Caco-2 (cell line): ENCODE measurements at regions not wholly inside any gene's neighbourhood (a gene's known extent, or its start where the extent isn't known, plus 50 kb on each side); places are given as distances from the start of the nearest gene placed in this dataset.

ENCODE experiments used
- BruUV-seq: library from RNA; stranded (reverse); fragments of 400-500 nt; replicated peaks from 2 replicates; lab custom pipeline; 2021; lab: Mats Ljungman, UMichigan
- CTCF ChIA-PET: fragments of 300-600 bp; sonication (Branson Sonifier 250); formaldehyde crosslinking; loops from one replicate; lab custom pipeline; 2022; ENCODE audit warnings: antibody characterized with exemption; lab: Charles Lee
- POLR2A ChIA-PET: fragments of 300-600 bp; sonication (Branson Sonifier 250); formaldehyde crosslinking; loops from one replicate; lab custom pipeline; 2022; ENCODE audit warnings: antibody characterized with exemption; lab: Charles Lee
- DNase-seq, 2 experiments: peaks; one replicate each; pipeline versions ENCODE4 v3.0.0 to v3.0.0-alpha.2; 2020 to 2022
- H3K27me3 ChIP-seq: replicated peaks from 2 replicates; pipeline ENCODE4 v1.6.0; 2011; ENCODE audit warnings: low read length; ENCODE audit not compliant: control insufficient read depth, insufficient read depth
- H3K36me3 ChIP-seq: 2 replicates; pipeline ENCODE4 v1.5.1; 2011; ENCODE audit warnings: low read length; ENCODE audit not compliant: control insufficient read depth, insufficient read depth
- H3K4me1 ChIP-seq: fragments of 250-450 bp; sonication (Bioruptor Pico); 2 replicates; pipeline ENCODE4 v1.5.1; 2020; ENCODE audit warnings: mild to moderate bottlenecking
- H3K4me3 ChIP-seq: 2 replicates; pipeline ENCODE4 v1.5.1; 2011; ENCODE audit warnings: low read depth, mild to moderate bottlenecking, control low read depth, low read length
- H3K9me3 ChIP-seq: fragments of 250-450 bp; sonication (Bioruptor Pico); 2 replicates; pipeline ENCODE4 v1.5.1; 2020; ENCODE audit warnings: mild to moderate bottlenecking, moderate library complexity
- H3K27ac Mint-ChIP-seq: one replicate; pipeline ENCODE4 v1.8.0; 2022; ENCODE audit warnings: mixed read lengths; ENCODE audit not compliant: unreplicated experiment
- H3K27me3 Mint-ChIP-seq: one replicate; pipeline ENCODE4 v1.8.0; 2022; ENCODE audit warnings: mixed read lengths; ENCODE audit not compliant: insufficient read depth, unreplicated experiment
- H3K36me3 Mint-ChIP-seq: one replicate; pipeline ENCODE4 v1.8.0; 2022; ENCODE audit warnings: mild to moderate bottlenecking, mixed read lengths; ENCODE audit not compliant: insufficient read depth, unreplicated experiment
- H3K4me1 Mint-ChIP-seq: one replicate; pipeline ENCODE4 v1.8.0; 2022; ENCODE audit warnings: low read depth, mixed read lengths; ENCODE audit not compliant: unreplicated experiment
- H3K4me3 Mint-ChIP-seq: one replicate; pipeline ENCODE4 v1.8.0; 2022; ENCODE audit warnings: mild to moderate bottlenecking, moderate library complexity, mixed read lengths; ENCODE audit not compliant: unreplicated experiment
- H3K9me3 Mint-ChIP-seq: one replicate; pipeline ENCODE4 v1.8.0; 2022; ENCODE audit warnings: mixed read lengths; ENCODE audit not compliant: unreplicated experiment
- intact Hi-C: fragments of 100-400 bp; cut with micrococcal nuclease; formaldehyde crosslinking; loops from one replicate; pipeline ENCODE4 v1.10.0; 2022; ENCODE audit not compliant: unreplicated experiment
- TF ChIP-seq, protein P1 (sequence below), 2 experiments: fragments of 200-600 bp in 1 of 2; IDR thresholded peaks; 1 replicate in 1 of 2; 2 replicates in 1 of 2; pipeline versions ENCODE4 v1.5.1 to v1.8.0; 2011 to 2022; ENCODE audit warnings: antibody characterized with exemption in 1 of 2, control low read depth in 1 of 2, inconsistent platforms in 1 of 2, low read depth in 1 of 2, low read length in 1 of 2, mild to moderate bottlenecking in 1 of 2, moderate library complexity in 1 of 2; ENCODE audit not compliant: insufficient read depth in 1 of 2, severe bottlenecking in 1 of 2, unreplicated experiment in 1 of 2

- POLR2A ChIA-PET: no interaction called here
These were observed 354.1 kb downstream of the HRH4 start for GRCh38 chr18:24814521-24814920.

GRCh38 chr18:24817150-24817549 is 356.7 kb downstream of the HRH4 start:
- no peak overlapping the region for H3K27ac Mint-ChIP-seq
- POLR2A ChIA-PET: no interaction called here

More at GRCh38 chr18:24814521-24814920, 354.1 kb downstream of the HRH4 start:
- H3K27me3 Mint-ChIP-seq: peaks cover 1% of the 10 kb centered on the region
- intact Hi-C loops: no loop called here
- no peaks in the 10 kb centered on the region for H3K9me3 Mint-ChIP-seq
- CTCF ChIA-PET: interaction anchor here (0.7 kb wide), 1 partner anchor 193 kb away, joined by 3 read pairs; no protein-coding TSS in a partner anchor
- DNase-seq: no peak
- no peaks in the 10 kb centered on the region for H3K36me3 Mint-ChIP-seq
- no peaks in the 10 kb centered on the region for H3K4me1 Mint-ChIP-seq
- Histone ChIP-seq H3K36me3 (no peaks in the 10 kb centered on the region), H3K9me3 (no peaks in the 10 kb centered on the region), H3K4me3 (no peak overlapping the region), H3K27me3 (no peaks in the 10 kb centered on the region), H3K4me1 (no peaks in the 10 kb centered on the region)
- TF ChIP-seq, protein P1, sequence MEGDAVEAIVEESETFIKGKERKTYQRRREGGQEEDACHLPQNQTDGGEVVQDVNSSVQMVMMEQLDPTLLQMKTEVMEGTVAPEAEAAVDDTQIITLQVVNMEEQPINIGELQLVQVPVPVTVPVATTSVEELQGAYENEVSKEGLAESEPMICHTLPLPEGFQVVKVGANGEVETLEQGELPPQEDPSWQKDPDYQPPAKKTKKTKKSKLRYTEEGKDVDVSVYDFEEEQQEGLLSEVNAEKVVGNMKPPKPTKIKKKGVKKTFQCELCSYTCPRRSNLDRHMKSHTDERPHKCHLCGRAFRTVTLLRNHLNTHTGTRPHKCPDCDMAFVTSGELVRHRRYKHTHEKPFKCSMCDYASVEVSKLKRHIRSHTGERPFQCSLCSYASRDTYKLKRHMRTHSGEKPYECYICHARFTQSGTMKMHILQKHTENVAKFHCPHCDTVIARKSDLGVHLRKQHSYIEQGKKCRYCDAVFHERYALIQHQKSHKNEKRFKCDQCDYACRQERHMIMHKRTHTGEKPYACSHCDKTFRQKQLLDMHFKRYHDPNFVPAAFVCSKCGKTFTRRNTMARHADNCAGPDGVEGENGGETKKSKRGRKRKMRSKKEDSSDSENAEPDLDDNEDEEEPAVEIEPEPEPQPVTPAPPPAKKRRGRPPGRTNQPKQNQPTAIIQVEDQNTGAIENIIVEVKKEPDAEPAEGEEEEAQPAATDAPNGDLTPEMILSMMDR (IDR thresholded peaks at IDR 0.05; ENCODE audit: insufficient read depth in 1 of 2, low read depth in 1 of 2, low read length in 1 of 2, severe bottlenecking in 1 of 2, unreplicated experiment in 1 of 2): no peak
- no peak overlapping the region for H3K27ac Mint-ChIP-seq
- BruUV-seq: no TSS peak
- no peak overlapping the region for H3K4me3 Mint-ChIP-seq

GRCh38 chr18:24817587-24818371 is 357.3 kb downstream of the HRH4 start:
- Histone ChIP-seq H3K36me3 (no peaks in the 10 kb centered on the region), H3K4me1 (no peaks in the 10 kb centered on the region), H3K4me3 (no peak overlapping the region), H3K9me3 (no peaks in the 10 kb centered on the region), H3K27me3 (no peaks in the 10 kb centered on the region)
- Mint-ChIP-seq H3K4me1 (no peaks in the 10 kb centered on the region), H3K27me3 (peaks cover 6% of the 10 kb centered on the region), H3K27ac (no peak overlapping the region), H3K36me3 (no peaks in the 10 kb centered on the region), H3K4me3 (no peak overlapping the region), H3K9me3 (no peaks in the 10 kb centered on the region)
- ChIA-PET CTCF (no interaction called here), POLR2A (no interaction called here)
- TF ChIP-seq, protein P1 (IDR thresholded peaks at IDR 0.05; ENCODE audit: insufficient read depth in 1 of 2, low read depth in 1 of 2, low read length in 1 of 2, severe bottlenecking in 1 of 2, unreplicated experiment in 1 of 2): no peak
- intact Hi-C loops: no loop called here
- no peak for DNase-seq
- BruUV-seq: no TSS peak

More at GRCh38 chr18:24817150-24817549, 356.7 kb downstream of the HRH4 start:
- H3K4me3 ChIP-seq: no peak overlapping the region
- intact Hi-C loops: no loop called here
- H3K36me3 ChIP-seq: no peaks in the 10 kb centered on the region
- CTCF ChIA-PET: no interaction called here
- Mint-ChIP-seq H3K27me3 (peaks cover 4% of the 10 kb centered on the region), H3K4me1 (no peaks in the 10 kb centered on the region), H3K36me3 (no peaks in the 10 kb centered on the region), H3K4me3 (no peak overlapping the region), H3K9me3 (no peaks in the 10 kb centered on the region)
- H3K9me3 ChIP-seq: no peaks in the 10 kb centered on the region
- TF ChIP-seq, protein P1 (IDR thresholded peaks at IDR 0.05; ENCODE audit: insufficient read depth in 1 of 2, low read depth in 1 of 2, low read length in 1 of 2, severe bottlenecking in 1 of 2, unreplicated experiment in 1 of 2): no peak
- BruUV-seq: no TSS peak
- no peaks in the 10 kb centered on the region for H3K4me1 ChIP-seq
- H3K27me3 ChIP-seq: no peaks in the 10 kb centered on the region
- no peak for DNase-seq
